OCI-M2 (cell line): ENCODE measurements at regions not wholly inside any gene's neighbourhood (a gene's known extent, or its start where the extent isn't known, plus 50 kb on each side); places are given as distances from the start of the nearest gene placed in this dataset.
"Not testable (repeated sequence)": the region's sequence is repeated elsewhere in the genome, so short reads cannot be mapped to it uniquely, and the experiment has no call there.

Experiments used
- DNase-seq: peaks from one replicate; lab custom pipeline; 2025; ENCODE audit not compliant: unreplicated experiment; lab: John Stamatoyannopoulos, UW

GRCh38 chr10:55943403-55943802, 417.7 kb downstream of the ZWINT start:
- DNase-seq, result no peak

GRCh38 chr10:55929291-55929690, 431.8 kb downstream of the ZWINT start:
- no peak for DNase-seq

DNA sequence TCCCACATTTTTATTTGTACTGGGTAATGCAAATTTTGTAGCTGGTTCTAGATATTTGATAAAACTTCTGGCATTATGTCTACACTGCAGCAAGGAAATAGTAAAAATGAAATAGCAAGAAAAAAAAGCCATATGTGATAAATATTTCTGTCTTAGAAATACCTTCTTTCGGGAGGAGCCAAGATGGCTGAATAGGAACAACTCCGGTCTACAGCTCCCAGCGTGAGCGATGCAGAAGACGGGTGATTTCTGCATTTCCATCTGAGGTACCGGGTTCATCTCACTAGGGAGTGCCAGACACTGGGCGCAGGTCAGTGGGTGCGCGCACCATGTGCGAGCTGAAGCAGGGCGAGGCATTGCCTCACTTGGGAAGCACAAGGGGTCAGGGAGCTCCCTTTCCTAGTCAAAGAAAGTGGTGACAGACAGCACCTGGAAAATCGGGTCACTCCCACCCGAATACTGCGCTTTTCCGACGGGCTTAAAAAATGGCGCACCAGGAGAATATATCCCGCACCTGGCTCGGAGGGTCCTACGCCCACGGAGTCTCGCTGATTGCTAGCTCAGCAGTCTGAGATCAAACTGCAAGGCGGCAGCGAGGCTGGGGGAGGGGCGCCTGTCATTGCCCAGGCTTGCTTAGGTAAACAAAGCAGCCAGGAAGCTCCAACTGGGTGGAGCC, 461.4 kb downstream of the ZWINT start:
- DNase-seq, result not testable (repeated sequence)

DNA sequence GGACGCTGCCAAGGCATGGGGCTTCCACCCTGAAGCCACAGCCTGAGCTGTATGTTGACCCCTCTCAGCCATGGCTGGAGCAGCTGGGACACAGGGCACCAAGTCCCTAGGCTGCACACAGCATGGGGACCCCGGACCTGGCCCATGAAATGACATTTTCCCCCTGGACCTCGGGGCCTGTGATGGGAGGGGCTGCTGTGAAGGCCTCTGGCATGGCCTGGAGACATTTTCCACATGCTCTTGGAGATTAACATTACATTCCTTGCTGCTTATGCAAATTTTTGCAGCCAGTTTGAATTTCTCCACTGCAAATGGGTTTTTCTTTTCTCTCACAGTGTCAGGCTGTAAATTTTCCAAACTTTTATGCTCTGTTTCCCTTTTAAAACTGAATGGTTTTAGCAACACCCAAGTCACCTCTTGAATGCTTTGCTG, 463.6 kb downstream of the ZWINT start:
- no peak for DNase-seq

GRCh38 chr10:55892276-55892675, 468.8 kb downstream of the ZWINT start:
- DNase-seq, result no peak

DNA sequence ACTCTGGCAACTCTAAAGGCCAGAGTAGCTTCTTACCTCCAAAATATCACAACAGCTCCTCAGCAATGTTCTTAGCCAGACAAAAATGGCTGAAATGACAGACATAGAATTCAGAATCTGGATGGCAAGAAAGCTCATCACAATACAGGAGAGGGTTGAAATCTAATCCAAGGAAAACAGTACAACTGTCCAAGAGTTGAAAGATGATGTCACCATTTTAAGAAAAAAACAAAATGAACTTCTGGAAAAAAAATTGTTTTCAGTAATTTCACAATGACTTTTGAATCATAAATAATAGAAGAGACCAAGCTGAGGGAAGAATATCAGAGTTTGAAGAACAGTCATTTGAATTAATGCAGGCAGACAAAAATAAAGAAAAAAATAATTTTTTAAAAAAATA, 479.5 kb downstream of the ZWINT start:
- DNase-seq, result no peak

- no peak for DNase-seq
Observed at GRCh38 chr10:55873485-55873884, 487.6 kb downstream of the ZWINT start.

- no peak for DNase-seq
Observed at GRCh38 chr10:55870186-55870585, 490.9 kb downstream of the ZWINT start.

- DNase-seq, result no peak
Observed at GRCh38 chr10:55867848-55868247, 493.2 kb downstream of the ZWINT start.

DNA sequence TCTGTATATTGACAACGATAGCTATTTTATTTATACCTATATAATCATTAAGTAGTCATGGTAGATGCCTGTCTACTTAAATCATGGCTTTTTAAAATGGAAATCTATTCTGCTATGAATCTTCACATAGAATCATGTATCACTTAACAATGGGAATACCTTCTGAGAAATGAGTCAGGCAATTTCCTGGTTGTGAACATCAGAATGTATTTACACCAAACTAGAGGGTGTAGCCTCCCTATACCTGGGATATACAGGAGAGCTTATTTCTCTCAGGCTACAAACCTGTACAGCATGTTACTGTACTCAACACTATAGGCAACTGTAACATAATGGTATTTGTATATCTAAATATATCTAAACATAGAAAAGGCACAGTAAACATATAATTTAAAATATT, 502.3 kb downstream of the ZWINT start:
- no peak for DNase-seq

DNA sequence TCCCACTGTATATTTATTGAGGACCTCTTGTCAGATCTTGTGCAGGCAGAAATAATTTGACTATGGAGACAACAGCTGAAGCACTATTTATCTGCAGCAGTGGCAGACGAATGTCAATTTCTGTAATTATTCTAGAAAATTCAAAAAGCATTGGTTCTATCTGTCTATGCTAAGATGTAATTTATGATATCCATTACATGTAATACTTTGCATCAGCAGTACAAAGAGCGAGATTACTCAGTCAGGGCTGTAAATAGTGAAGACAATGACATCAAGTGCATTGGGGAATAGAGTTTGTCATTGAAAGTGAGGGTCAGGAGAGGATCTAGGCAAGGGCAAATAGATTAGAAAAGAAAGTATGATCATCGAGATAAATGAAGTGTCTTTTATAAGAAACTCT, 508.2 kb downstream of the ZWINT start:
- no peak for DNase-seq

DNA sequence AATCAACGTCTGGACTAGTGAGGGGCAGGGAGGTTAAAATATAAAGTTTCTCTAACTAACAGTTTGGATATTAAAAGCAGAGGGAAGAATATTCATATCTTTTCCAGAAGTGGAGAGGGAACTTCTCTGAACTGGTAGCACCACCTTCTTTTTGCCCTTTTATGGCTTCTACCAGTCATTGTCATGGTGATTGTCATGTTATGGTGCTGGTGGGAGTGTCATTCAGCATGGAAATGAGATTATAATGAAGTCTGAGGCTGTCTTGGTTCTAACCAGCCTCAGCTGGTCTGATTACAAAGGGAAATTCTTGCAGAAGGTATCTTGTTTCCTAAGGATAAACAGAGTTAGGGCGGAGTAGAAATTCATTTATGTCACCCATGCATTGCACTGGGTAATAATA, 523.8 kb downstream of the ZWINT start:
- no peak for DNase-seq

DNA sequence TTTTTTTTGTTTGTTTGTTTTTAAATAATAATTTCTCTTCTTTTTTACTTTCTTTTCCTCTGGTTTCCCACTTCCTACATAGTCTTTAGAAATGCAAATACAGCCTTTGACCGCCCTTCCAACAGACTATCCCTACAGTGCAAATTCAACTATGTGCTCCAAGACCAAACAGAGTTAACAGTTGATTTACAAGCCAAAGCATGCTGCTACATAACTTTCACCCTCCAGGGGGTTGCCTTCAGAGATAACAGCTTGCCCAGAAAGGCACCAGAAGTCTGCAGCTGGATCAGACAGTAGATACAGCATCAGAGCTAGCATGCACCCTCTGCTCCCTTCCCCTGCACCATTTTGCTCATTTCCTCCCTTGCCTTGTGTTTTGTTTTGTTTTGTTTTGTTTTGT, 539.0 kb downstream of the ZWINT start:
- no peak for DNase-seq

- DNase-seq, result no peak
Observed at GRCh38 chr10:55820478-55820877, 540.6 kb downstream of the ZWINT start.

DNA sequence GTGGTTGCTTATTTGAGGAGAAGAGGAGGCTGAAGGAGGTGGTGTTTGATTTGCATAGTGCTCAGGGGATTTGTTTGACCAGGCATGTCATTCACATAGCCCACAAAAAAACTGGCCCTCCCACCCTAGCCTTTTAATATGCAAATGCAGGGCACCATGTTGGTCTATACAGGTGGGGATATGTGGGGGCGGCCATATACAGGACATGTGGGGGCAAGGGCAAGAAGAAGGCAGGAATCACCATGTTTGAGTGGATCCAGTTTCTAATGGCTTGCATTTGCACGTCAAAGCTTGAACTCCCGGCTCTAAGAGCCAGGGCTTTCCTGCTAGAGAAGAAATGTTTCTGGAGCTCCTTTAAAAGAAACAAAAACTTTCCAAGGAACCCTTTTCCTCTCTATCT, 541.0 kb downstream of the ZWINT start:
- no peak for DNase-seq

GRCh38 chr10:55813451-55814170, 547.4 kb downstream of the ZWINT start:
- DNase-seq, result no peak

- no peak for DNase-seq
Observed at GRCh38 chr10:55803055-55803454, 558.0 kb downstream of the ZWINT start.

- no peak for DNase-seq
Observed at GRCh38 chr10:55801353-55801661, 559.8 kb downstream of the ZWINT start.

DNA sequence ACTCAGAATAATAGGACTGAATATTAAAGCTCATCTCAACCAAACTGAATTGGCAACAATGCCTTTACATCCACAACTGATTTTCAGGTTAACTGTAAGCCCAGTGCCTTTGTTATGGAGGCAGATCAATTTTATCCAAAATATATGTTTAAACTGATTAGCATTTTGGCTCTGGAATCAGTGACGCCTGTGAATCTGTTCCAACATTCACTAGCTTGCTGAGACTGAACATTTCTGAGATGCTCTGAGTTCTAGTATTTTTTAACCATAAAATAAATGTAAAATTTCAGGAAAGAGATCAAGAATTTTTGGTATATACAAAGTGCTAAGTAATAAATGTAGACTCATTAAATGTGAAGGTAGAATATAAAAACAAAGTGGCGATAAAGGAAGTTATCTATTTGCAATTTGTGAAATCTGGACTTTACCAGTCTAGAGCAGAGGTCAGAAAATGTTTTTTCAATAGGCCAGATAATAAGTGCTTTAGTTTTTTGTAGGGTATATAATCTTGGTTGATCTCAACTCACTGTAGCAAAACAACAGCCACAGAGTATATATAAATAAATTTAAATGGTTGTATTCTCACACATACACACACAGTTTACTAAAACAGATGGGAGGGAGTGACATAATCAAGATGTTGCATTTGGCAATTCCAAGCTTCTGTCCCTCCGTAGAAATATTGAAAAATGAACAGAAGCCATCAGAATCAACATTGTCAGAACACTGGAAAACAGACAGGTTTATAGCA, 560.3 kb downstream of the ZWINT start:
- no peak for DNase-seq

DNA sequence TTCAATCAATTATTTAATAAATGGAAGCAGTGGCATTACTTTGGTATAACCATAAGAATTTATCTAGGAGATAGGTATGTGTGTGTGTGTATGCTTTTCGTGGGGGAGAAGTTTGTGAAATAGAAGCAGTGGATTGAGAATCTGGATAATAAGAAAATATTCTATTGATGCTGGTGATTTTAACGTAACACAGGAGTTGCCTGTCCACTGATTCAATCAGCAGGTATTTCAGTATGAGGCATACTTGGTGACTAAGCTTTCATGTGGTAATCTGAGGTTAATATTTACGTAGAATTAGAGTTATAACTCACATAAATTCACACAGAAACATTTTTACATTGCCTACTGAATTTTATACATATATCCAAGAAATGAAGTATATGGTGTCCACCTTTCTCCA, 568.0 kb downstream of the ZWINT start:
- DNase-seq, result no peak

- DNase-seq, result not testable (repeated sequence)
Observed at GRCh38 chr10:55790276-55790675, 570.8 kb downstream of the ZWINT start.

DNA sequence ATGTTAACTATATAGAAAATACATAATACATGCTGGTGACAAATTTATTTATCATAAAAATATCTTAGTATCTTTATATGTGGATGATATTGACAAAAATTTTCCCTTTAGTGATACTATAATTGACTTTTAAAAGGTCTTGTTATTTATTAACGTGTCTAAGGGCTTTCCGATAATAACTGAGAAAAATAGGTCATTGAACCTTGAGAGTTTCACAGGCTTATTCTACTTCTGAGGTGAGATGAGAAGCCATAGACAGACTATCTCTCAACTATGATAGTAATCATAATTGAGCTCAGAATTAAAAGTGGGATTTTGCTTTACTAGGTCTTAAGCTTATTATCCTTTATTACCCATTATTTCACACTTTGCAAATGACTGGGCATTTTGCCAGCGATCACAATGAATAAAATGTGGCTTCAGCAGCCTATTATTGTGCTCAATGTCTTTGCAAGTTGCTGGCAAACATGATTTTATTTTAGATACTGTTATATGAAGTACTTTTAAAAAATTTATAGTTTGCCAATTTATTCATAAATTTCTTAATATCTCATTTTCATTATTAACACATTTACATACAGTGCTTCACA, 574.5 kb downstream of the ZWINT start:
- DNase-seq, result no peak
